Stimulated activated CD4-positive, alpha-beta T cell treated with anti-CD3 and anti-CD28 coated beads, Interleukin-2, amount 100 ng/mL, for 48 hours (primary cell): ENCODE measurements at regions not wholly inside any gene's neighbourhood (a gene's known extent, or its start where the extent isn't known, plus 50 kb on each side); places are given as distances from the start of the nearest gene placed in this dataset.
"Not testable (repeated sequence)": the region's sequence is repeated elsewhere in the genome, so short reads cannot be mapped to it uniquely, and the experiment has no call there.

ENCODE experiments used
- DNase-seq, 2 donors: peaks; one replicate each; pipeline ENCODE4 v3.0.0-alpha.2; 2020

DNA sequence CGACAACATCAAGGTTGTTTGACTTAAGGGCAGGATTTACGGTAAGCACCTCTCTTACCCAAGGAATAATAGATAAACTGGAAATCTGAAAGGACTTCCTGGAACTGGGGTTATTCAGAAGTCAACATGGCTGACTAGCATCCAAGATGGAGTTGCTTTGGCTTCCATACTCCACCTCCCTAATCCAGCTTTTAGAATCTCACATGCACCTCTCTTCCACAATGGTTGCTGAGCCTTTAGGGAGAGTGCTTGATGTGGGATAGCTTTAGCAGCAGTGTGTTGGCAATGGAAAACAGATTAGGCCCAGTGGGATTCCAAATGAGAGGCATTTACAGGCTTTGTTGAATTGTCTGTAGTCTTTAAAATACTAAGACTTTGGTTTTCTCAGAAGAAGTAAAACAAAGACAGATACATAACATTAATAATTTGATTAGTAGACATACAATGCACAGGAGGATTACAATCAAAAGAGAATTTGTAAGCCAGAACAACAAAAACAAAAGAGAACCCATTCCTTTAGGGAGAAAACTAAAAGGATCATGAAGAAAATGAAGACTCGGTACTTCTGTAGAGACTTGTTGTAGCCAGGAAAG lies 222.0 kb downstream of the HS3ST3B1 start:
- no peak for DNase-seq

DNA sequence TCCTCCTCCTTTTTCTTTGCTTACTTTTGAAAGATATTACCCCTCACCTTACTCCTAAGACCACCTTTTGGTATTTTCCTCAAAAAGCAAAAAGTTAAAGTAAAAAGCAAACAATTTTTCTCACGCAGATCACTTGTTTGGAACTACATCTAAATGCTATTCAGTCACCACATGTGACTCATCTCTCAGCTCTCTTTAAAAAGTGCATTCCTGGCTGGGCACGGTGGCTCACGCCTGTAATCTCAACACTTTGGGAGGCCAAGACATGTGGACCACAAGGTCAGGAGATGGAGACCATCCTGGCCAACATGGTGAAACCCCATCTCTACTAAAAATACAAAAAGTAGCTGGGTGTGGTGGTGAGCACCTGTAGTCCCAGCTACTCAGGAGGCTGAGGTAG lies 218.0 kb downstream of the HS3ST3B1 start:
- not testable (repeated sequence) for DNase-seq

DNA sequence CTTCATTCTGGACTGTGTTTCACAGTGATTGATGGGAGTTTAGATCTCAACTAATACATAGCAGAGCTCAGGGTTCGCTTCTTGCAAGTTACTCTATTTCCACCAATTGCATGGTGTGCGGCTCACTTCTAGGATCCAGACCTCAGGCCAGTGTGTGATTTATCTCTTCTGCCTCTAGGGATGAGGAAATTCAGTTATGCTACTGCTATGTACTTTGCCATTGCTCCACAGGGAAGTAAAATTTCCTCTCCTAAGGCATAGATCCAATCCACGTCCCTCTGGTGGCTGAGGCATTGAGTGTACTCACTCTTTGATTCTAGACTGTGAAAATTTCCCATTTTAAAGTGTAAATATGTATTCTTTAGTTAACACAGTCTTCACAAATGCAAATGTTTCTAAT lies 214.1 kb downstream of the HS3ST3B1 start:
- DNase-seq: no peak

DNA sequence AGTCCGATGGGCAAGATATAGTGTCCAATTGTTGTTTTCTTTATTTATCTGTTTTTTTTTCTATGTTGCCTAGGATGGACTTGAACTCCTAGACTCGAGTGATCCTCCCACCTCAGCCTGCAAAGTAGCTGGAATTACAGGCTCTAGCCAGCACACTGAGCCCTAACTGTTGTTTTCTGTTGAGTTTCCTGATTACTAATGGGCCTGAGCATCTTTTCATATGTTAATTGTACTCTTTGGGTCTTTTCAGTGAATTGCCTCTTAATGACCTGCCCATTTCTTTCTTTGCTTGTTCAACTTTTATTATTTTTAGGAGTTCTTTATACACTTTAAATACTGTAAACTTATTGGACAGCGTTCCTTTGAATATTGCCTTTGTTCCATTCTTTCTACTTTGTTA lies 213.0 kb downstream of the HS3ST3B1 start:
- DNase-seq: no peak

DNA sequence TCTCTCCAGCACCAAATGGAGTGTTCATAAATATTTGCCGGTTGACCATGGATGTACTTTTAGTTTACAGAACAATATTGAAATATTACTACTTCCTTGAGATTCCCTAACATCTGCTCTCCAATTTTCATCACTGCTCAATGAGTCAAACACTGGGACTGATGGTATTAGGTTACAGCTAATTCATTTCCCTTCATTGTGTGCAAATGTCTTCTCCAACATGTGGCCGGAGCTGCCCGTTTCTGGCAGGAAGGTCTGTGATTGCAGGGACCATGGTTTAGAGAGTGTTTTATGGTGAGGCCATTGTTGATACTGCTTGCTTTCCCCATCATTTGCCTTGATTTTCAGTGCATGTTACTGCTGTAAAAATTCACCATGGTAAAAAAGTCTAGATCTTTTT lies 209.3 kb downstream of the HS3ST3B1 start:
- no peak for DNase-seq

DNA sequence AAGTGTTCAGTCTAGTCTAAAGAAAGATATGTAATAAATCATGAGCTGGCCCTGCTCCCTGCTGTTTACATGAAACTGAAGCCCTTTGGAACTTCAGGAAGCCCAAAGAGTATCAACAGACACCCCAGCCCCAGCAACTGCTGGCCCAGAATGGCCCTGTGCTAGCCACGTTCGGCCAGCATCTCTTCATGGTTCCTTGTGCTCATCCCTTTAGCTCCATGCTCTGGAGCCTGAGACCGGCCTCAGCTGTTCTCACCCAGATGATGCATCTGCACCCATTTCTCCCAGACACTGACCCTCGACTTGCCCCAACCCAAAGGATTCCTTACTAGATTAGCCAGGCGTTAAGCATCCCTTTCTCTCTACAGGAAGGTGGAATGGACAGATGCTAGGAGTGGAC lies 207.3 kb downstream of the HS3ST3B1 start:
- DNase-seq: no peak

DNA sequence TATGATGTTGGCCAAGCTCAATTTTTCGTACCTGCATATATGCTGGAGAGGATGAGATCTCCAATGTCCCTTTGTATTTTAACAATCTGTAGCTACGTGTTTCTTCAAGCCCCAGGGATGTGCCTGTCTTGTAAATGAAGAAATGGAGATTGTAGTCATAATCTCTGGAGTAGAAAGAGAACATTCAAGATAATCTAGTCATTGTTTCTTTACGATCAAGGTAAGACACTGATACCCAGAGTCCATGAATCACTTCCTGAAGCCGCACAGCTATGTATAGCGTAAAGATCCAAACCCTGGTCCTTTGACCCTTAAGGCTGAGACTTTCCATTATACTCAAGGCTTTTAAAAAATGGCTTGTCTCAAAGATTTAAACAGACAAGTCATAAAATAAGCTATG lies 205.5 kb downstream of the HS3ST3B1 start:
- DNase-seq: no peak

DNA sequence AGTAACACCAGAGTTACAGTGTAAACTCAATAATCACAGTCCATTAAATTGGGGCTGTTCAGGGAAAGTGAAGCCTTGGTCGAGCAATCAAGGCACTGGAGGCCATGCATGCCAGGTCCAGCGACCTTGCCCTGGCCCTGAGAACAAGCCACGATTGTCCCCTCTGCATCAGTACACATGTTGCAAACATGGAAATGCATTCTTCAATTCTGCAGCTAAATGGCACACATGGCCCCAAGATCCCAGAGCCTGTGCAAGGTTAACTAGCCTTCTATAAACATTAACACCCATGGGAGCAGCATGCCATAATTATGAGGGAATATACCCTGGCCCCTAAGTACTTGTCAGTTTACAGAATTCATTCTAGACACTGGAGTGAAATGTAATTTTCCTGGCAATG lies 204.7 kb downstream of the HS3ST3B1 start:
- DNase-seq: no peak

DNA sequence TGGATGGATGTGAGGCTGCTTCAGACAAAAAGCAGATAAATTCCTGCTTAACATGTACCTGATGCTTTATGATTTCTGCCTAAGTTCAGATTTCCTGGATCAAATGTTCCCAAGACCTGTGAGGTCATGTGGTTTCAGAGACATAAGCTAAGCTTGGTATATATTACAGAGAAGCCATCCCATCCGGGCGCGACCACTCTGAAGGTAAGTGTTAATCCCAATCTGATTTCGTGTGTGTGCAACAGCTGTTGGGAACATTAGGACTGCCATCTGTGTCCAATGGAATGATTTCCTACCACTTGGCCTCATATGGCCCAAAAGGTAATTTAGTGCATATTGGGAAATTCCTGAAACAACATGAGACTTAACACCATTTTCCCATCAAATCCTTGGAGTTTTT lies 199.1 kb downstream of the HS3ST3B1 start:
- DNase-seq: no peak

DNA sequence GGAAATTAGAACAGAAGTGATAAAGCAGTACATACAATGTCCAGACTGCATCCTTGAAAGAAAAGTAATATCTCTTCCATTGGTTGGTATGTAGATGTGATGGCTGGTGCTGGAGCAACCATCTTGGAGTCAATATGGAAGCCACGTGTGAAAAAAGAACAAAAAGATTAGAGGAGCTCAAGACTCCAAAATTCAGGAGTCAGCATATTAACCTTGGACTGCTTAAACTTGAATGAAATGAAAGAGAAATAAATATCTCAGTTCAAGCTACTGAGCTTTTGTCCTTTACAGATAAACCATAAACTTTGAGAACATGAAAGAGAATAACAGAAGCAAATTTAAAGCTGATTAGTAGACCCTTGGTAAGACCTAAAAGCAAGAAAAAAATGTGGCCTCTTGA lies 197.9 kb downstream of the HS3ST3B1 start:
- no peak for DNase-seq

DNA sequence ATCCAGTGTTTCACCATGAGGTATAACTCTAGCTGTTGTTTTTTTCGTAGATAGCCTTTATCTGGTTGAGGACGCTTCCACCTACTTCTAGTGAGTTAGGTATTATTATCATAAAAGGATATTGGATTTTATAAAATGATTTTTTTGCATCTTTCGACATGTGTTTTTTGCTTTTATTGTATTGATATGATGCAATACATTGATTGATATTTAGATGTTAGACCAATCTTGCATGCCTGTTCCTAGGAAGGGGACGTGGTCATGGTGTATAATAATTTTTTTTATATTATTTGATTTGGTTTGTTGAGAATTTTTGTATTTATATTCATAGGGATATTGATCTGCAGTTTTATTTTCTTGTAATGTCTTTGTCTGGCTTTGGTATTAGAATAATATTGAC lies 193.3 kb downstream of the HS3ST3B1 start:
- no peak for DNase-seq

DNA sequence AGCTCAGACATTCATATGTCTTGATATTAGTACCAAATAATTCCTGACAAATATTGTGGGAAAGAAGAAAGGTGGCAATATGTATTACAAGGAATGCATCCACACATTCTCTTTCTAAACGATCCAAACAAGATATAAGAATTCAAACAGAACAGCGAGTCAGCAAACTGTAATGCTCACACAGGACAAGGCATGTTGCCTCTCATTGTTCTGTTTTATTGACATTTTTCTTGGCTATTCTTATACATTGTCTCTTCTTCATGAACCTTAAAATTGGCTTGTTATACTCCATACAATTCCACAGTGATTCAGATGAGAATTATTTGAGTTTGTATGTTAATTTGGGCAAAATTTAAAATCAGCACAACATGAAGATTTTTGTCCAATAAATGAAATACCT lies 189.1 kb downstream of the HS3ST3B1 start:
- DNase-seq: no peak

DNA sequence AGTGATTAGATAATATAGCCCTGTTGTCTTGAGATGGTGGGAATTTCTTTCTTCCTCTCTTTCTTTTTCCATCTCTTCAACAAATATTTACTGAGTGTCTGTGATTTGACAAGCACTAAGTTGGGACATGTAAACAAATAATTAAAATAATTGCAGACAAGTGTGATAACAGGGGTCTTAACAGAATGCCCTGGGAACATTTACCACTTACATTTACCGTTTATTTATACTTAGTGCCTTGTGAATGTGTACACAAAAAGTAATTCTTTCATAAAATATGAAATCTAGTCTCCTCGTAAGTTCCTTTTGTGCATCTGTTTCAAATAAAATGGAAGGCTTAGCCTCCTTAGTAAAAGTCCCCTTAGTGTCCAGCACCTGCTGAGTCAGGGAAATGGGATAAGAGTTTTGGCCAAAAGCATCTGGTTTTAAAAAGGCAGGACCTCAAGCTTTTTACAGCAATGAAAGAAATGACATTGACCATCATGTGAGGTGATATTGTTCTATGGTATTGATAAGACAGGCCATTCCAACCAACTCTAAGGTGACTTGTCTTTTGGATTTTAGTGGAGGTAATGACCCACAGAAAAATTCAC lies 188.2 kb downstream of the HS3ST3B1 start:
- no peak for DNase-seq

DNA sequence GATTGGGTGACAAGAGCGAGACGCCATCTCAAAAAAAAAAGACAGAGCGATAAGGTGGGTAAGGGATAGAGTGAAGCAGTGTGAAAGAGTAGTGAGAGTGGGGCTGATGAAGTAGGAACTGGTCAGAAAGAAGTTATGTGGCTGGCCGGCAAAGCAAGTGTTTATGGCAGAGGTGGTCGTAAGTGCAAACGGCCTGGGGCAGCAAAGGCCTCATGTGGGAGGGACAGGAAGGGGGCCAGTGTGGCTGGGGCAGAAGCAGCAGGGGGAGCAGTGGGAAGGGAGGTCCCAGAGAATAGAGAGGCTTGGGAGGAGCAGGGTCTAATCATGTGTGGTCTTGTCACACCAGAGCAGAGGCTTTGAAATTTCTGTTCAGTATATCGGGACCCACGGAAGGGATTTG lies 186.2 kb downstream of the HS3ST3B1 start:
- no peak for DNase-seq

DNA sequence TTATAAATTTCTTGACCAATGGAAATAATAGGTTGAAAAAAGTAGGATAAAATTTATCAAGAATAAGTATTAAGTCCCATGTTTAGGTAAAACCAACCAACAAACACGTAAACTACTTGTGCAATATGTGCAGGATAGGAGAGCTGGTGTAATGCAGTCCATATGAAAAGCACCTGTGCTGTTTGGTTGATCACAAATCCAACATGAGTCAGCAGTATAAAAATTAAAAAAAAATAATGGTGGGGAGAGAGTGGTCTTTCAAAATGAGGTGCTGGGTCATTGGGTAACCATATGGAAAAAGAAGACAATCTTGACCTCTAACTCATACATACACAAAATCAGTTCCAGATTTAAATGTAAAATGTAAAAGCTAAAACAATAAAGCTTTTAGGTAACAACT lies 181.8 kb downstream of the HS3ST3B1 start:
- no peak for DNase-seq

DNA sequence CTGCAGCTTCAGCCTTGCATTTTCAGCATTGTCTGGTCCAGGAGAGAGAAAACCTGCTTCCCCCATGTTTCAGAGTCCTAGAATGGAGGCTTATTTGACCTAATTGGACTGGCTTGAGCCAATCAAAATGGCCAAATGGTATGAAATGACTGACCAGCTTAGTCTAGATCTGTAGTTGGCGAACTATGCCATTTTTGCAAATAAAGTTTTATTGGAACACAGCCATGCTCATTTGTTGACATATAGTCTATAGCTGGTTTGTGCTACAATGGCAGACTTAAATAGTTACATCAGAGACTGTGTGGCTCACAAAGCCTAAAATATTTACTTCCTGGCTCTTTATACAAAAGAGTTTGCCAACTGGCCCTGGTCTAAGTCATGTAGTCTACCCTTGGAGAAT lies 180.8 kb downstream of the HS3ST3B1 start:
- DNase-seq: no peak

DNA sequence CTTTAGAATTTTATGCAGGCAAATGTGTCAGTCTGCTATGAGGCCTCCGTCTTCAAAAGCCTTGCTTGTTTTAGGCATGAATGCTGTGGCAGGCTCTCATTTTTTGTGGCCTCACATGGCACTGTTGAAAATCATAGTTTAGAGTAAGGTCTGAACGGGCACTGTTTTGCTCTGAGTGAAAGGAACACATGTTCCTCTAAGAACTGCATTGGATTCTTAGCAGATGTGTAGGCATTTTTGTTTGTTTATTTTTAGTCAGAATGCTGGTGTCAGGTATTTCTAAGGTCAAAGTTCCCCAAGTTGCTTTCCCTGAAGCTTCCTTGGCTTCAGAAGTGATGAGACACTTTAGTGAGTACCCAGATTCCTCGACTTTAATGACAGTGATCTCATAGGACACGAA lies 173.7 kb downstream of the HS3ST3B1 start:
- DNase-seq: no peak

DNA sequence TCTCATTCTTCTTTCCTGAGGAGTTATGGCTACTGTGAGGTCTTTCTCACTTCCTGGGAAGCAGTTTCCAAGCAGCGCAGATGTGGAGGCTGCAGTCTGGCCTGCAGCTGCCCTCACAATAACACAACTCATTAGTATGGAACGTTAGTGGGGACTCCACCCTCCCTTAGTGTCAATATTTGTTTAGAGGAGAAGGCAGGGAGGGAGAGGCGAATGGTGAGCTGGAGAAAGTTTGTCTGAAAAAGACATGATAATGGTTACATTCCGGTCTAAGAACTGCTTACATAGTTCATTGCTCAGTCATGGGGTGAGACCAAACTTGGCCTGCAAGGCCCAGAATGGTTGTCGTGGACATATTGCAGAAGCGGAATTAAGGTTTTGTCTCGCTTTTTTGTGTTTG lies 170.2 kb downstream of the HS3ST3B1 start:
- DNase-seq: no peak

DNA sequence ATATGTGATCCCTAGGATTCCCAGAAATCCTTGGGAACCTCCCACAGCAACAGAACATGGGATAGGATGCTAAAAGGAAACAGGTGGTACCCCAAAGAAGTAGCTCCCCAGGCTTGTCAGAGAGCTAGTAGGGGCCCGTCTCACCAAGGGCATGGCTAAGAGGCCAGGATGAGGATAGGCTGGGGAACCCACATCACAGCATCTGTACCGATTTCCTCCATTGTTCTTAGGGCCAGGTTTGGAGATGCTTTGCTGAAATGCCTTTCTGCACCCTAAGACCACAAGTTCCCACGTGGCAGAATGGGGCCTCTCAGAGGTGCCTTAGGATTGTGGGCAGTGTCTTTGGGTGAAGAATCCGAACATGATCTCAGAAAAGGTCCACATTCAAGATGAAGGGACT lies 169.5 kb downstream of the HS3ST3B1 start:
- DNase-seq: no peak

DNA sequence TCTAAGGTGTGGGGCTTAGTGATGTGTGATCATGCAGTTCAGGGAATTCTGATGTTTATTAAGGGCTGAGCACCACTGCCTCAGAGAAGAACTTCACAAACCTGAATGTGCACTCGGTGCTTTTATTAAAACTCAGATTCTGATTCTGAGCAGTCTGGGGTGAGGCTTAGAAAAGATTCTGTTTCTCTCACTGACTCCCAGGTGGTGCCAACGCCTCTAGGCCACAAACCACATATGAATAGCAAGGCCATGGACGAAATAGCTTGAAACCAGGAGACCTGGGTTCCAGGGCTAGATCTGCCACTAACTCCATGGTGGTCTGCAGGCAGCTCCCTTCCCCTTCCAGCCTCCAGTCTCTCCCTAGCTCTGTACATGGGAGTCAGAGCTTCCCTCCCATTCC lies 169.1 kb downstream of the HS3ST3B1 start:
- DNase-seq: no peak

DNA sequence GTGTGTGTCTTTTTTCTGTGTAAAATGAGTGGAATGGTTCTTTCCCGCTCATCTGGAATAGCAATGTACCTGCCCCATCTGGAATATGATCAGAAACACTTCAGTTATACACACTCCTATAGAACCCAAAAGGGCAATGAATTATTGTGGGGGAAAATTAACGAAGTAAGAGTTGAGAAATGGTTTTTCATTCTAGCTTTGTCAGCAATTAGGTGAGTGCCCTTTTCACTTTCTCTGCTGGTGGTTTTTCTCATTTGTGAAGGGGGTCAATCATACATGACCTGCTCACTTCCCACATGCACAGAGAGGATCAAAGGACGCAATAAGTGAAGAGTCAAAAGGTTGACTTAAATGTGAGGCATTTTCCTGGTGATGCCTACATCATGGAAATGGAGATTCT lies 168.0 kb downstream of the HS3ST3B1 start:
- no peak for DNase-seq

DNA sequence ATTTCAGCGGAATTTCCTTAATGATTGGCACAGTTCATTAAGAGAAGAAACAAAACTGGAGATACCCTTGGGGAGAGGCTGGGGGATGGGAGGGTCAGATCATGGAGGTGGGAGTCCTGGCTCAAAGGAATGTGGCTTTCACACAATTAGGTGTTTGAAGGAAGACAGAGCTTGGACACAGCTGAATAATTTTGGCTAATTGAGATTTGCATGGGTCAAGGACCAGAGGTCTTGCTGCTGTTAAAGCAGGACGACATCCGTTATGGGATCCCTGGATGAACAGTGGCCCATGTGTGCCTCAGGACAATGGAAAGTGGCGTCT lies 160.3 kb downstream of the HS3ST3B1 start:
- DNase-seq: no peak

DNA sequence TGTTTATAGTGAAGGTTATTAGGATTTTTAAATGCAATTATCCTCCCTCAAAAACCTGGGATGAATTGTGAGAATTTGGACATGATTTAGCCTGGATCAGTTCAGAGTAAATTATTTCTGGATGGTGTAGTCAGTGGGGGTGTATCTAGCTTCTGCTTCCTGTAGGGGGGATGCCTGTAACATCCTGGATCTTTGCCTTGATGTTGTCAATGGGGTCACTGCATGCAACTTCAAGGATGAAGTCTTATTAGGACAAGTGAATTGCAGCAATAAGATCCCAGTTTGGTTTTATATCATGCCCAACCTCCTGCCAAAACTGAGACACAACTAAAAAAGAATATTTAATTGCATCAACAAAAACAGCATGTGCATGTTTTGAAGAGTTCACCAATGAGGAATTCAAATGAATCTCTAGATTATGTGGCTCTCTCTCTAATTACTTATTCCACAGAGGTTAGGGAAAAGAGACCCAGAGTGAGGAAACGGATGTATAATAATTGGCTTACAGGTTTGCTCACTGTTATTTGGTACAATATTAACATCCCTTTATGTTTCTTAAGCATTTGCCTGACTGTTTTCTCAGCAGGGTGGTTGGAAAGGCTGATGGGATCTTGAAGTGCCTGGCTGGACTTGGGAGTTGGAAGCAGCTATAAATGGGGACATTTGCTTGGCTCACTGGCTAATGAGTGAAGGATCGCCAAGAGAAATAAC lies 159.8 kb downstream of the HS3ST3B1 start:
- no peak for DNase-seq

DNA sequence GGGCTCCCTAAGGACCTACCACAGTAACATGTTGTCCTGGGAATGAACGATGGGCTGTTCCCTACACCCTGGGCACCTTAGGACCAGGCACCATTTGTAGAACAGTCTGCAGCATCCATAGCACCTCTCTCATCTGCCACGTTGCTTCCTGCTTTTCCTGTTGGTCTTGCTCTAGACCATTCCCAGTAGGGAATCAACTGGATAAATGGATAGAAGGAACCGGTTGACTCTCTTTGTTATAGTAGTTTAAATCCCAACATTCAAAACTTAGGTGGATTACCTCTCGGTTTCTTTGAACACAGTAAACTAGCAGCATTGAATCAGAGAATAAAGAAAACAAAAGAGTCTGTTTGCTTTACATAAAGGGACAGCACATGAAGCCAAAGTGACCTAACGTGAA lies 159.1 kb downstream of the HS3ST3B1 start:
- DNase-seq: no peak

DNA sequence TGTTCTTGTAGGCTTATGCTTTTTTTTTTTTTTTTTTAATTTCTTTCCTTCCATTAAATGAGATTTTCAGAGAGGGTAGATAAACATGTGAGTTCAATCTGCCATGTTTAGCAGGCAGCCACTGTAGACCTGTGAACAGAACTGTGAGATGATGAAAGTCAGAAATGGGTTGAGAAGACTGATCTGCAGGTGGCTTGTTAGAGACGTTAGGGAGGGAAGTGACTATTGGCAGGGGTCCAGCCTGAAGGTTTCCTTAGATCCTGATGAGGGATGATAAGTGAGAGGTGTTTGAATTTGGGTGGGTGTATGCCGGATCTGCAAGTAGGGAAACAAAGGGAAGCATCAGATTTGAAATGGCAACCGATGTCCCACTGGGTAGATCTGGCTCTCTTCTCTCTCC lies 157.8 kb downstream of the HS3ST3B1 start:
- no peak for DNase-seq
